HG03108 (cell line): ENCODE measurements at regions not wholly inside any gene's neighbourhood (a gene's known extent, or its start where the extent isn't known, plus 50 kb on each side); places are given as distances from the start of the nearest gene placed in this dataset.
"Not testable (repeated sequence)": the region's sequence is repeated elsewhere in the genome, so short reads cannot be mapped to it uniquely, and the experiment has no call there.

Experiments used
- ATAC-seq: cut with Tn5 transposase; IDR thresholded peaks from one replicate; pipeline ENCODE4 v1.9.1; 2021; ENCODE audit warnings: moderate library complexity; ENCODE audit not compliant: unreplicated experiment

DNA sequence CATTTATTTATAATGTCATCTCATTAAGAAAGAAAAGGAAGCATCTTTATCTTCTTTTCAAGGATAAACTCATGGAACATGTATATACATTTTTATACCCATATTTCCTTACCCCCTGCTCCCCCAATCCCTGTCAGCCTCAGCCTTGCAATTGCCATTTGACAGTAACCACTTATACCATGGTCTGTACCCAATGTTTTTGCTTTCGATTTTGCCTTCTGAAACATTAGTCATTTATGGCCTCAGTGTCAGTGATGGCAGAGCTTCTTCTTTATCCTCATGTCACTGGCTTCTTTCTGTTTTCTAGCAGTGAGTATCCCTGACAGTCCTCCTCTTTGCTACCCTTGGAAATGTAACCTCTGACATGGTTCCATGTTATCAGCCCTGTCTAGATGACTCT, 228.4 kb downstream of the SPRY1 start:
- no peak for ATAC-seq

DNA sequence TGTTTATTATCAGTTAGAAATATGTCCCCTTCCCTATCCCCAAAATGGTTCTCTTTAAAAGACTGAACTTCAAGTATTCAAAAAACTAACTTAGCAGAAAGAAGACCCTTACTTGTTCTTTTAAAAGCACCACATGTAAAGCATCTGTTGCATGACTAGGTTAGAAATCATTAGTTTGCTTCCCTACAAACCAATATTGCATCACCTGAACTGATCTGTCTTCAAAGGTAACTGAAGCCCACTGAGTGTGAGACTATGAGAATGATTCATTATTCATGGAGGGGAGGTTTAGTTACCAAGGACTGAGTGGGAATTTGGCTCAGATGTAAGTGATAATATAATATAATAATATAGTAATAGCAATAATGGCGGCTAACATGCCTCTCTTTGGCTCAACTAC, 231.7 kb downstream of the SPRY1 start:
- no peak for ATAC-seq

DNA sequence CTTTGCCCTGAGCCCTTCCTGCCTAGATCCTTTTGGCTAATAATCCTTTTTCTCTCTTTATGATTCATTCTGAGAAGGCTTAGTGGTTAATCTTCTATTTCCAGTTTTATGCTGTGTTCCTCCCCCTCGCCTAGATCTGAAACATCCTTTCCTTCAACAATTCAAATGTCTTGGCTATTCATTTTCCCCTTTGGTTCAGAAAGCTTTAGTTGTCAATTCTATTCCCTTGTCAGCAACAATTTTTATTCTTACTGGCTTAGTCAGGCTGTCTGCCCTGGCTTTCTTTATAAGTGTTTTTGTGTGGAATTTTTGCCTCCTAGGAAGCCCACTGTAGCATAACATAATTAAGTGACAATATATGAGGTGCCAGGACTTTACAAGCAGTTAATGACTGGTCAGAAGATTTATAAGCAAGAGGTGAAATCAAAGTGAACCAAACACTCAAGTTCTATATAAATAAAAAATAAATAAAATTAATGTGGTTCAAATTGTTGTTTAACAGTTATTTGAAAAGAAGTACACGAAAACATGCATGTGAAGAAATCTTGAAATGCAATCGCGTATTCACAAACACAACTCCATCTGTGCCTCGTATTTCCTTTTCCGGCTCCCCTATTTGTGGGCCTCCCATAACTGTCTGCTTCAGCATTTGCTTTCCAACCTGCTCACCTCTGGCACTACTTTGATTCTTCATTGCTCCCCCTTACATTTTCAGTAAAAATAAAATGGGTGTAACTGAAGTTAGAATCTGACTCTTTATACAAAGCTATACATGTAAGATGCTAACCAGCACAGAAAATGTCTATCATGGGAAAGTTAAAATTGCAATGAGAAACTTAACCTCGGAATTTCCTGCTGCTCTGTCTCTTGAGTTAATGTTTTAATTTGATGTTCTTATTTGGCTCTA, 235.4 kb downstream of the SPRY1 start:
- ATAC-seq, result no peak

DNA sequence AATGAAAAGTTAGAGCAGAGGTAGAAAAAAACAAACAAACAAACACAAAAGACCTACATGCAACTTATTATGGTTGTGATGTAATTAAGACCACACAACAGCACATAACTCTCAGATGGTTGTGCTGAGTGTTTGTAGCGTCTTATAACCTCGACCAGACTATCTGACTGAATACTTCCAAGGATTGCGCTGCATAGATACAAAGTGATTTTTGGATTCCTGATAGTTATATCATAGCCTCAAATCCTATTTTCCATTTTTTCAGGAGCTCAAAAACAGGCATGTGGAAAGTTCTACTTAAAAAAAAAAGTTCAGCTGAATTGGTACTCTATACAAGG, 236.1 kb downstream of the SPRY1 start:
- ATAC-seq, result no peak

DNA sequence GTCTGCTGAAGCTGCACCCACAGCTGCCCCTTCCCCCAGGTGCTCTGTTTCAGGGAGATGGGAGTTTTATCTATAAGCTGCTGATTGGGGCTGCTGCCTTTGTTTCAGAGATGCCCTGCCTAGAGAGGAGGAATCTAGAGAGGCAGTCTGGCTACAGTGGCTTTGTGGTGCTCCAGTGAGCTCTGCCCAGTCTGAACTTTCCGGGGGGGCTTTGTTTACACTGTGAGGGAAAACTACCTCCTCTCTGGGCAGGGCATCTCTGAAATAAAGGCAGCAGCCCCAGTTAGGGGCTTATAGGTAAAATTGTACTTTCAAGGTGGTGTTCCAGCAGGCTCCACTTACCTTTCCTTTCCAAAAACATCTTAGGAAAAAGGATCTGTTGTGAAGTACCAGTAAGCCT, 242.2 kb downstream of the SPRY1 start:
- ATAC-seq, result no peak

DNA sequence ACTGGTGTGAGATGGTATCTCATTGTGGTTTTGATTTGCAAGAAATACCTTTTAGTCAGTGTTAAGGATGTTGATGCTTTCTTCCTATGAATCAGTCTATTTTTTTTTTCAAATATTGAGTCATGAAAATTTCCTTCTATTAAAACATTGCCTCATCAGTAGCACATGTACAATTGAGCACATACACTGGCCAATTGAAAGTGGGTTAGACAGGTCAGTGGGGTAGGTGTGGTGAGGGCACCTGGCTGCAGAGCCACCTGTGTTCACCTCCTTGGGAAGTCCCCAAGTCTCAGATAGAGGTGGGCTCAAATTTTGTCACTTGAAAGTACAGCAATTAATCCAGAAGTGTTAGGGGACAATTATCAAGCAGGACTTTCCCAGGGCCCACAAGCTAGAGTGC, 243.7 kb downstream of the SPRY1 start:
- ATAC-seq, result no peak

DNA sequence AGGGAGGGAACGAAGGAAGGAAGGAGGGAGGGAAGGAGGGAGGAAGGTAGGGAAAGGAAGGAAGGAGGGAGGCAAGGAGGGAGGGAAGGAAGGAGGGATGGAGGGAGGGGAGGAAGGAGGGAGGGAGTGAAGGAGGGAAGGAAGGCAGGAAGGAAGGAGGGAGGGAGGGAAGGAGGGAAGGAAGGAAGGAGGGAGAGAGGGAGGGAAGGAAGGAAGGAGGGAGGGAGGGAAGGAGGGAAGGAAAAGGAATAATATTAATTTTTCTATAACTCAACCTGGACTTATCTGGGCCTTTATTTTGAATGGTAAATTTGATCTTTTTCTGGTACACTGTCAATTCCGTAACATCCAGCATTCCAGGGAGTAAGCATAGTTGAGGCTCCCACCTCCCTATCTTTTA, 244.2 kb downstream of the SPRY1 start:
- ATAC-seq, result no peak

DNA sequence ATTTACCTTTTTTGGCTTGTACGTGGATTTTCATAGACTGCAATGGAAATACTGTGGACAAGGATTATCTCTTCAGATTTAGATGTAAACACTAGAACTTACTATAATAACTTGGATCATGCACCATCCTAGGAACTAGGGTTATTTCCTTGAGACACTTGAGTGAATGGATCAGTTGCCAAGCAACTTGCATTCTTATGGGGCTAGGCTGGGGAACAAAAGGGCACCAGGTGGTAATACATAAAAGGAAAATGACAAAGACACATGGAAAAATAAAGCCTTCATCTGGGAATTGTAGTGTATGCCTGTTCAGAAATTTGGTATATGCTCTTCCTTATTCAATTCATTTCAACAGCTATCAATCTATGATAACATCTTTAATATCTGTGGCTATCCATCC, 247.1 kb downstream of the SPRY1 start:
- ATAC-seq, result no peak

DNA sequence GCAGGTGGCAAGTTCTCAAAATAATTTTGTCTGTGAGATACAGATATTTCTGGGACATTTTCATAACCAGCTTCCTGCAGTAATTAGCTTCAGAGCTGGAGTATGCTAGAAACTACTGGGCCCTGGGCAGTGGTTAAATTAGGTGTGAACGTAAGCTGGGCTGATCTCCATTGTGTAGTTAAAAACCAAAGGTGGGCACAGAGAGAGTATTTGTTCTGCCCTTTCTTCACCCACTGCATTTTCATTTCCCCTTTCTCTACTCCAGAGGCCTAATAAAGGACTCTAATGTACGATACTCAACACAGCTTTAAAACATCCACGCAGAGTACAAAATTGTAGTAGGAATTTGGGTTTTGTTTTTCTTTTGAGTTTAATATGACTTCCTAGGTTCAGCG, 252.7 kb downstream of the SPRY1 start:
- peak; percentile 84 for ATAC-seq

DNA sequence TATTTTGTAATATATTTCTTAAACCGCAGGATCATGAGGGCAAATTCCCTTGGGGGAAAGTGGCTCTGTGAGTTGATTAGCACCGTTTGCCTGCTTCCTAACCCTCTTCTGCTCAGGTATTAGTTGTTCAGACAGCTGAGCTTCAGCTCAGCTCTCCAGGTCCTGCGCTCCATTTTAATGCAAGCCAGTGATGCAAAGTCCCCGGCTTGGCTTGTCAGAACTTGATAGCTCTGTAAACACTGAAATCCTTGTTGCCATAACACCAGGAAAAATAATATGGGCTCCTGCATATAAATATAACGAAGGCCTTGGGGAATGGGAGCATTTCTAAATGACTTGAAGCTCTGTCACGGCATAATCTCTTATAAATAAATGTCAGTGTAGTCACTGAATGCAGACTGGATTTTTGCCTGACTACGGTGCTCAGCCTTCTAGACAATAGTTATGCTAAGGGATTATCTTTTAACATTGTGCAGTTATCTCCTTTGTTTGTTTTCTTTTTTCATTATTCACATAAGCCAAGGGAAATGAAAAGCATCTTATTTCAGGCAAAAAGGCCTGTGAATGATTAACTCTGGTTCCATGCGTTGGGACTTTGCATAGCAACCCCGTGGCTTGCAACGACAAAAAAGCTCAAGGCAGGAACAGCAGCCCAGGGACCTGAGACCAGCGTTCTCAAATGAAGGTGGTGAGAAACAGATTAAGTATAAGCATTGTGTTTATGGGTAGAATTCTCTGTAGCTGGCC, 253.2 kb downstream of the SPRY1 start:
- peak; percentile 15 for ATAC-seq

DNA sequence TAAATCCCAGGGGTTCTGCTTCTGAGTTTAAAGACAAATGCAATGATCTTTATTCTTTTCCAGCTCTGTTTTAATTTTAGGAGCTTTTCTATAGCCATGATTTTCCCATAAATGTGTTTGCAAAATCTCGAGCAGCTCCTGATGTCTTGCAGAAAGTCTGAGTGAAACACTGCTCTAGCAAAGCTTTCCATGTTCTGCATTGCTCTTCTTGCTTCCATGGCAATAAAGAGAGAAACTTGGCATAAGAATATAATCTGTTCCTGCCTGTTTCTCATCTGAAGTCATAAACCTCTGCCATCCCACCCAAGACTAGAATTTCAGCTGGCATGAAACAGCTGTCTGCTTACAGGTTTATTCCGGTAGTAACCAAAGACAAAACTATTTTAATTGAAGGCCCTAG, 254.5 kb downstream of the SPRY1 start:
- ATAC-seq, result no peak

DNA sequence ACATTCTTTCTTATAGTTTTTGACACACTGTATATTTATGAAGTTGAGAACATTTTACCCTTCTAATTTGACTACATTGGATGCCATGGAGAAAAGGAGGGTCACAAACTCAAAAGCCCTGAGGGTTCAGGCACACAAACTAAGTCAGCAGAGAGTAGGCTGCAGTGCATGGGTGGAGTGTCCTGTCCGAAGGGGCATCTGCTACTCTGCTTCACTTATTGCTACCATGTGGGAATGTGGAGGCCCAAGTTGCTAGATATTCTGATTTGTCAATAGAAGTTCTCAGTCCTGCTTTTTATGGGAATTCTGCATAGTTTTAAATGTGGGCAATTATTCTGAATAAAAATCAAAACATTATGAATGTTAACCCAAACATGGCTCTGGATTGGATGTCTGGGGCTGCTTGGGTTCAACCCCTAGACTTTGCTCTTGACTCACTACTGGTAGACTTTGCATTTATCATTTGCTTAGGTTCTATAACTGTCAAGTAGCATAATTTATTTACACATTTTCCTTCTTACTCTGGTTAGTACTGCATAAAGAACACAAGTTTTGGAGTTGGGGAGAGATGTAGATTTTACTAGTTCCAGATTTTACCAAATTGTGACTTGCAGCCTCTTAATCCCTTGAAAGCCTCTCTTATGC, 255.1 kb downstream of the SPRY1 start:
- no peak for ATAC-seq

DNA sequence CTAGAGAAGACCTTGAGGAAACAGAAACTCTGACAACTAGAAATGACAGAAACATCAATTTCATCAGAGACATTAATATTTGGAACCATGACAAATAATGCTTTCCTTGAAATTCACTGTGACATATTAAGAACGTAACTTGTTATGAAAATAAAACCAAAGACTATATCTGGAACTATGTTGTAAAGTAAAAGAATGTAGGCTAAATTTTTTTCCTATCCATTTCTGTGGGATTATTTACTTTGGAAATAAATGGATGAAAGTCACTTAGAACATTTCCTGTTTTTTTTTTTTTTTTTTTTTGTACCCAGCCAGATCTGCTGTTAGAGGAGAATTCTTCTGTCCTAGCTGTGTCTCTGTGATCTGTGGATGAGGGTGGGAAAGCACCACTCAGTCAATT, 255.9 kb downstream of the SPRY1 start:
- ATAC-seq, result no peak

DNA sequence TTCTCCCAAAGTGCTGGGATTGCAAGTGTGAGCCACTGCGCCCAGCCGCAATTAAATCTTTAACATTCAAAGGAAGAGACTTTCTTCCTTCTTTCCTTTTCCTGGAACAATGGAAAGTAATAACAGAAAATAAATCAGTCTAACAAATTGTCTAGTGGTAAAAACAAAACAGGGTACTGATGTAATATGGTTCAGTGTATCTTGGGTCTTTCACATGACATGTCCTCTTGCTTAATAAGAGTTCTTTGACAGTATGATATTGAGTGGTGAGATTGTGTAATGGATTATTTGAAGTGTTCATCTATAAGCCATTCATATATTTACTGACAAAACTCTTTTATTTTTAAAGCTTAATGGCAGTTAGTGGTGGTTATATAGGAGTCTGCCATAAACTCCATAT, 256.6 kb downstream of the SPRY1 start:
- no peak for ATAC-seq

DNA sequence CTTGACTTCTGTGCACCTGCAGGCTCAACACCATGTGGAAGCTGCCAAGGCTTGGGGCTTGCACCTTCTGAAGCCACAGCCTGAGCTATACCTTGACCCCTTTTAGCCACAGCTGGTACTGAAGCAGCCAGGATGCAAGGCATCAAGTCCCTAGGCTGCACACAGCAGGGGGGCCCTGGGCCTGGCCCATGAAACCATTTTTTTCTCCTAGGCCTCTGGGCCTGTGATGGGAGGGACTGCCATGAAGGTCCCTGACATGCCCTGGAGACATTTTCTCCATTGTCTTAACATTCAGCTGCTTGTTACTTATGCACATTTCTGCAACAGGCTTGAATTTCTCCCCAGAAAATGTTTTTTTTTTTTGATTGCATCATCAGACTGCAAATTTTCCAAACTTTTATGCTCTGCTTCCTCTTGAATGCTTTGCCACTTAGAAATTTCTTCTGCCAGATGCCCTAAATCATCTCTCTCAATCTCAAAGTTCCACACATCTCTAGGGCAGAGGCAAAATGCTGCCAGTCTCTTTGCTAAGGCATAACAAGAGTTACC, 260.2 kb downstream of the SPRY1 start:
- not testable (repeated sequence) for ATAC-seq

DNA sequence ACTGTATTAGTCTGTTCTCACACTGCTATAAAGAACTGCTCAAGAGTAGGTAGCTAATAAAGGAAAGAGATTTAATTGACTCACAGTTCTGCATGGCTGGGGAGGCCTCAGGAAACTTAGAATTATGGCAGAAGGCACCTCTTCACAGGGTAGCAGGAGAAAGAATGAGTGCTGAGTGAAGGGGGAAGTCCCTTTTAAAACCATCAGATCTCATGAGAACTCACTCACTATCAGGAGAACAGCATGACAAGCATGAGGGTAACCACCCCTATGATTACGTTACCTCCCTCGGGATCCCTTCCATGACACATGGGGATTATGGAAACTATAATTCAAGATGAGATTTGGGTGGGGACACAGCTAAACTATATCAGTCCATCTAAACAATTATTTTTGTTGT, 261.0 kb downstream of the SPRY1 start:
- not testable (repeated sequence) for ATAC-seq

DNA sequence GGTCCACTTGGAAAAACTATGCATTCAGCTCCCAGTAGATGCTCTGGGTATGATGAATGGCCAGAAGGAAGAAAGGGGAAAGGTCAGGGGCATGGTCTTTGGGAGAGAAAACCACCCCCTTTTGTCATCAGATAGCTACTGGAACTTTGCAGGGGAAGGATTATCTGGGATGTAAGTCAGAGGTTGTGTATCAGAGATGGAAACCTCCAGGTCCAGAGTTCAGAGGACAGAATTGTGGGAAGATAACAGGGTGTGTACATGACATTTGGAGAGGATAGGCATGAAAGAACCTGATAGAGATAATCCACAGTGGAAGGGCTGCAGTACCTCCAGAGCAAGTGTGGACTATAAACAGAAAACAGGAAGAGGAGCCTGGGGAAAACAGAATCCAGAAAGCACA, 262.7 kb downstream of the SPRY1 start:
- ATAC-seq, result no peak

DNA sequence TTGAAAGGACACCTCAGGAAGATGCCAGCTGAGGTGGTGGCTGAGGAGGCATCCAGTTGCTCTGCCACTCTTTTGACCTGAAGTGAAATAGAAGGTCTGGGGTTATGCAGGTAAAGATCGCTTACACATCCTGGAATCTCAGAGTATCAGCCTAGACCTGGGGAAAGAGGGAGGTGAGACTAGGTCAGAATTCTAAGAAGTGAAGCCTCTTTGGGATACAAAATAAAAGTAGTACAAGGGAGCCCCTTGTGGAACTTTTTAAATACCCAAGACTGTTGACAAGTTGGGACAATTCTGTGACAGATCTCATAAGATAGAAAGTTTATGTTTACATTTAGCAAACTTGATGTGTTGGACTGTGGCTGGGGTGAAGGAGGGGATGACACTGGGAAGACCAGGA, 263.1 kb downstream of the SPRY1 start:
- ATAC-seq, result no peak

DNA sequence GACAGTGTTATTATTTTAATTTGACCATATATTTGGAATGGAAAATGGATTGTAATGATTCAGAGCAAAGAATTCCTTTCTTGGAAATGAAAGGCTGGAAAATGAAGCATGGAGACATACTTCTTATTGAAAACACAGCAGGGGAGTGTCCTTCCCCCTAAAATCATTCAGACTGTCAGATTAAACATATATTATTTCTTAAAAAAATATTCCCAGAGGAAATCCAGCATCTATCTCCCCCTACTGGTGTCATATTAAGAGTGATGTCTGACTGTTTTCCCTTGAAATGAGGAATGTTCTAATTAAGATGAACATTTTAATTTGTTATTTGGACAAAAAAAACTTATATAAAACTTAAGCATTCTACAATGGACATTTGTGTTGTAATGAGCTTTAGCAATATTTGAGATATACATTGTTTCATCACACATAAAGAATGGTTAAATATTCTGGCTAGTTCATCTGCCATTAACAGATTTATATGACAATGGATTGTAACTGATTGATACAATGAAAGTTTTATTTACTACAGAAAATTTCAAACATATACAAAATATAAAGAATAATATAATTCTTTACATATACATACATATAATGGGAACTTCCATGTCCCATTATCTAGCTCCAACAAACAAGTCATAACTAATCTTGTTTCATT, 264.6 kb downstream of the SPRY1 start:
- no peak for ATAC-seq

DNA sequence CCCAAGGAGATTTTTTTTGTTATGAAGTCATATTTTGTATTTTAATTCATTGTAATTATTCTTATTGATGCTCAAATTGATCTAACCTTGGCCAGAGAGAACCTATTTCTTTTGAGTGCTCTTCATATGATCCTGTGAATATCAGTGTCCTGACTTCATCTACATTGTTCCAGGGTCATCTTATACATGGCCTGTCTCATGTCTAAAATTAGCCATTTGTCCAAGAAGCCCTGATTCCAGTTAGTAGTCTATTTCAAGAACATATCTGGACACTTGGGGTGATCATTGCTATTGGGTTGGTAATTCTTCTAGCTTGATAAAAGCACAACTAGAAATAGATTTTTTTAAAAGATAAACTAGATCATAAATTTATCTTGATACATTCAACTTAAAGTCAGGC, 266.2 kb downstream of the SPRY1 start:
- ATAC-seq, result no peak

DNA sequence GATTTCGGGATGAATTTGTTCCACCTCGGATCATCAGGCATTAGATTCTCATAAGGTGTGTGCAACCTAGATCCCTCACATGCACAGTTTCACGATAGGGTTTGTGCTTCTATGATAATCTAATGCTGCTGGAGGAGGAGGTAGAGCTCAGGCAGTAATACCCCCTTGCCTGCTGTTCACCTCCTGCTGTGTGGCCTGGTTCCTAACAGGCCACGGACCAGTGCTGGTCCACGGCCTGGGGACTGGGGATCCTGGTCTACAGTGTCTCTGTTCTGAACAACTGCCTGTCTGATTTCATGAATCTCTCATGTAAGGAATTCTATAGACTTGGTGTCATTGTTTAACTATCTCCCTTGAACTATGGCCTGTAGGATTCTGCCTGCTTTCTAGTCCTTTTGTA, 269.9 kb downstream of the SPRY1 start:
- ATAC-seq, result no peak
